ENCODE measurements at regions not wholly inside any gene's neighbourhood (a gene's known extent, or its start where the extent isn't known, plus 50 kb on each side); places are given as distances from the start of the nearest gene placed in this dataset.

- no peak for DNase-seq (ENCODE audit: low read depth)
- peaks cover 4% of the 10 kb centered on the region for H3K4me1 Mint-ChIP-seq (ENCODE audit: low read depth, unreplicated experiment)
- no peak for FAIRE-seq
Measured at GRCh38 chr17:34761646-34762045, 182.3 kb downstream of the TMEM132E start.

GRCh38 chr17:34760931-34761495 is 181.6 kb downstream of the TMEM132E start:
- no peaks in the 10 kb centered on the region for H3K79me2 ChIP-seq (ENCODE audit: insufficient read depth, low read length)
- Mint-ChIP-seq H3K27me3 (ENCODE audit: low read depth, unreplicated experiment) (peaks cover 38% of the 10 kb centered on the region), H3K9me3 (ENCODE audit: unreplicated experiment) (peaks cover 4% of the 10 kb centered on the region)

More at GRCh38 chr17:34761646-34762045, 182.3 kb downstream of the TMEM132E start:
- Mint-ChIP-seq H3K9me3 (ENCODE audit: unreplicated experiment) (peaks cover 4% of the 10 kb centered on the region), H3K27me3 (ENCODE audit: low read depth, unreplicated experiment) (peaks cover 36% of the 10 kb centered on the region), H3K27ac (ENCODE audit: unreplicated experiment) (no peak overlapping the region), H3K4me3 (ENCODE audit: unreplicated experiment) (no peak overlapping the region), H3K36me3 (ENCODE audit: low read depth, unreplicated experiment) (no peaks in the 10 kb centered on the region)
- H3K4me1 ChIP-seq (ENCODE audit: insufficient read depth, low read length), result no peaks in the 10 kb centered on the region
- H4K20me1 ChIP-seq (ENCODE audit: insufficient read depth, low read length), result no peaks in the 10 kb centered on the region
- TF ChIP-seq EZH2 (IDR thresholded peaks at IDR 0.05; ENCODE audit: insufficient read depth, low read length) (no peak), CTCF (IDR thresholded peaks at IDR 0.05; ENCODE audit: insufficient read depth, low read depth, low read length) (no peak)
- no peaks in the 10 kb centered on the region for H3K27me3 ChIP-seq (ENCODE audit: insufficient read depth, low read length)
- H3K27ac ChIP-seq (ENCODE audit: low read depth, low read length), result no peak overlapping the region
- H3K9me3 ChIP-seq (ENCODE audit: insufficient read depth, low read depth, low read length), result no peaks in the 10 kb centered on the region
- no peaks in the 10 kb centered on the region for H3K36me3 ChIP-seq (ENCODE audit: insufficient read depth, low read length)
- H3K4me3 ChIP-seq (ENCODE audit: insufficient read depth, low read depth, low read length), result no peak overlapping the region
- H3K9ac ChIP-seq (ENCODE audit: low read length), result no peak overlapping the region
- H2AFZ ChIP-seq (ENCODE audit: low read depth, low read length), result no peak overlapping the region
- no peak overlapping the region for H3K4me2 ChIP-seq (ENCODE audit: low read length)
- no peaks in the 10 kb centered on the region for H3K79me2 ChIP-seq (ENCODE audit: insufficient read depth, low read length)

More at GRCh38 chr17:34760931-34761495, 181.6 kb downstream of the TMEM132E start:
- H2AFZ ChIP-seq (ENCODE audit: low read depth, low read length), result no peak overlapping the region
- H3K36me3 ChIP-seq (ENCODE audit: insufficient read depth, low read length), result no peaks in the 10 kb centered on the region
- FAIRE-seq, result no peak
- H3K4me3 ChIP-seq (ENCODE audit: insufficient read depth, low read depth, low read length), result no peak overlapping the region
- H3K27ac ChIP-seq (ENCODE audit: low read depth, low read length), result no peak overlapping the region
- H3K27me3 ChIP-seq (ENCODE audit: insufficient read depth, low read length), result no peaks in the 10 kb centered on the region
- no peaks in the 10 kb centered on the region for H3K9me3 ChIP-seq (ENCODE audit: insufficient read depth, low read depth, low read length)
- no peak overlapping the region for H3K9ac ChIP-seq (ENCODE audit: low read length)
- H3K36me3 Mint-ChIP-seq (ENCODE audit: low read depth, unreplicated experiment), result no peaks in the 10 kb centered on the region
- TF ChIP-seq EZH2 (IDR thresholded peaks at IDR 0.05; ENCODE audit: insufficient read depth, low read length) (no peak), CTCF (IDR thresholded peaks at IDR 0.05; ENCODE audit: insufficient read depth, low read depth, low read length) (no peak)
- H3K4me1 ChIP-seq (ENCODE audit: insufficient read depth, low read length), result no peaks in the 10 kb centered on the region
- no peaks in the 10 kb centered on the region for H4K20me1 ChIP-seq (ENCODE audit: insufficient read depth, low read length)
- DNase-seq (ENCODE audit: low read depth), result no peak
- H3K4me1 Mint-ChIP-seq (ENCODE audit: low read depth, unreplicated experiment), result peaks cover 10% of the 10 kb centered on the region
- no peak overlapping the region for H3K4me2 ChIP-seq (ENCODE audit: low read length)
- H3K27ac Mint-ChIP-seq (ENCODE audit: unreplicated experiment), result no peak overlapping the region
- no peak overlapping the region for H3K4me3 Mint-ChIP-seq (ENCODE audit: unreplicated experiment)
